C4-2B (cell line): ENCODE measurements at regions not wholly inside any gene's neighbourhood (a gene's known extent, or its start where the extent isn't known, plus 50 kb on each side); places are given as distances from the start of the nearest gene placed in this dataset.

Experiments
- CTCF ChIP-seq: fragments of 450-650 bp; conservative IDR thresholded peaks from 2 replicates; pipeline ENCODE4 v1.5.1; 2017; ENCODE audit warnings: mild to moderate bottlenecking
- ZFX ChIP-seq: fragments of 450-650 bp; IDR thresholded peaks from 2 replicates; pipeline ENCODE4 v1.6.1; 2017

- no peak for TF ChIP-seq CTCF
- TF ChIP-seq ZFX, result no peak
These were observed 557.5 kb downstream of the CAAP1 start for GRCh38 chr9:26335116-26335515.
